Left lobe of liver (tissue), 2 donors: ENCODE measurements at regions not wholly inside any gene's neighbourhood (a gene's known extent, or its start where the extent isn't known, plus 50 kb on each side); places are given as distances from the start of the nearest gene placed in this dataset.

ENCODE experiments used
- ATAC-seq: fragments of 200-7000 bp; cut with Tn5 transposase; one replicate; pipeline ENCODE4 v1.9.1; 2020; ENCODE audit warnings: mild to moderate bottlenecking, moderate library complexity
- DNase-seq: peaks from one replicate; pipeline ENCODE4 v3.0.0-alpha.2; 2020; ENCODE audit warnings: low spot score
- donor health status: DM: no; HTN: no; CAD: no; lungs with moderate emphysema.
- donor health status: DM: no; HTN: yes; CAD: no.

- ATAC-seq = peak; percentile 87
- DNase-seq = peak; percentile 89
These were observed 157.6 kb downstream of the HERPUD2 start for GRCh38 chr7:35537067-35538023.

- ATAC-seq (peak; percentile 87), DNase-seq (peak; percentile 97)
These were observed 158.5 kb downstream of the HERPUD2 start for GRCh38 chr7:35536396-35536826.

- ATAC-seq = no peak
These were observed 161.0 kb downstream of the HERPUD2 start for GRCh38 chr7:35533902-35534301.

GRCh38 chr7:35530124-35531109, 164.5 kb downstream of the HERPUD2 start:
- no peak for DNase-seq
- ATAC-seq = no peak

More at GRCh38 chr7:35533902-35534301, 161.0 kb downstream of the HERPUD2 start:
- no peak for DNase-seq

- DNase-seq (no peak), ATAC-seq (no peak)
These were observed 165.2 kb downstream of the HERPUD2 start for GRCh38 chr7:35529713-35530112.

GRCh38 chr7:35528381-35528977, 166.5 kb downstream of the HERPUD2 start:
- DNase-seq (peak; percentile 55), ATAC-seq (peak; percentile 91)

- no peak for ATAC-seq
- DNase-seq = no peak
These were observed 168.3 kb downstream of the HERPUD2 start for GRCh38 chr7:35526645-35527044.

GRCh38 chr7:35524112-35524804, 170.7 kb downstream of the HERPUD2 start:
- no peak for ATAC-seq
- DNase-seq = no peak

GRCh38 chr7:35523292-35523691, 171.6 kb downstream of the HERPUD2 start:
- no peak for ATAC-seq
- DNase-seq = no peak

- ATAC-seq = no peak
- no peak for DNase-seq
These were observed 172.2 kb downstream of the HERPUD2 start for GRCh38 chr7:35522697-35523096.

- ATAC-seq (no peak), DNase-seq (no peak)
These were observed 173.0 kb downstream of the HERPUD2 start for GRCh38 chr7:35521941-35522340.

- ATAC-seq (no peak), DNase-seq (no peak)
These were observed 173.9 kb downstream of the HERPUD2 start for GRCh38 chr7:35520810-35521625.

GRCh38 chr7:35519971-35520809, 174.7 kb downstream of the HERPUD2 start:
- peak; percentile 78 for DNase-seq
- ATAC-seq = peak; percentile 100

- ATAC-seq (no peak), DNase-seq (no peak)
These were observed 176.2 kb downstream of the HERPUD2 start for GRCh38 chr7:35518767-35519166.

GRCh38 chr7:35516498-35516897, 178.4 kb downstream of the HERPUD2 start:
- ATAC-seq (no peak), DNase-seq (no peak)

- DNase-seq = no peak
- ATAC-seq = no peak
These were observed 181.1 kb downstream of the HERPUD2 start for GRCh38 chr7:35513828-35514227.

GRCh38 chr7:35513195-35513594, 181.7 kb downstream of the HERPUD2 start:
- DNase-seq (no peak), ATAC-seq (no peak)

- DNase-seq = peak; percentile 73
- peak; percentile 91 for ATAC-seq
These were observed 182.2 kb downstream of the HERPUD2 start for GRCh38 chr7:35512716-35513115.
